GM13977 (cell line): ENCODE measurements at regions not wholly inside any gene's neighbourhood (a gene's known extent, or its start where the extent isn't known, plus 50 kb on each side); places are given as distances from the start of the nearest gene placed in this dataset.
"Not testable (repeated sequence)": the region's sequence is repeated elsewhere in the genome, so short reads cannot be mapped to it uniquely, and the experiment has no call there.

Source experiments
- DNase-seq: peaks from one replicate; pipeline ENCODE4 v3.0.0; 2012; ENCODE audit warnings: low spot score
- CTCF ChIP-seq: IDR thresholded peaks from 2 replicates; pipeline ENCODE4 v1.5.1; 2012; ENCODE audit warnings: mild to moderate bottlenecking, control low read depth; ENCODE audit not compliant: insufficient read depth; ENCODE audit errors: extremely low read depth, missing control alignments
- in situ Hi-C: fragments of 300-500 bp; cut with MboI; formaldehyde crosslinking; loops from one replicate; pipeline ENCODE4 v1.12.0; 2022; ENCODE audit warnings: low sequenced_read_pairs, low pct_unique_long_range_greater_than_20kb, mixed read lengths, inconsistent platforms; ENCODE audit not compliant: unreplicated experiment

- no peak for DNase-seq
- TF ChIP-seq CTCF, result no peak
- in situ Hi-C loops, result no loop called here
Observed at GRCh38 chr3:21902956-21903355, 151.9 kb upstream of the ZNF385D start.

DNA sequence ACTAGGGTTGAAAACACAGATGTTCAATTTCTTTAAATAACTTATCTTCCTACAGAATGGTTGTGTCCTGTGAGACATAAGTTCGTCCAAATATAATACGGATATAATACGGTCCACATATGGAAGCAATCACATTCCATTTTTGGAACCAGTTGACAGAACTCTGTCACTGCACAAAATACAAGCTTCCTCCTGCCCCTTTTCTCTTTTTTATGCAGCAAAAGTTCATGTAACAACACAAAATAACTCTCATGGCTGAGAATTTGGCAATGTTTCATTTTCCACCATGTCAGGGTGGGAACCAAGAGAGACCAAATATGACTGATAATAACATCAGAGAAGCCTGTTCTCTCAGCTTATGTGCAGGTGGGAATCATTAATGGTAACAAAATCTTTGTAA lies 158.1 kb upstream of the ZNF385D start:
- no peak for DNase-seq
- TF ChIP-seq CTCF, result no peak
- in situ Hi-C loops, result no loop called here

DNA sequence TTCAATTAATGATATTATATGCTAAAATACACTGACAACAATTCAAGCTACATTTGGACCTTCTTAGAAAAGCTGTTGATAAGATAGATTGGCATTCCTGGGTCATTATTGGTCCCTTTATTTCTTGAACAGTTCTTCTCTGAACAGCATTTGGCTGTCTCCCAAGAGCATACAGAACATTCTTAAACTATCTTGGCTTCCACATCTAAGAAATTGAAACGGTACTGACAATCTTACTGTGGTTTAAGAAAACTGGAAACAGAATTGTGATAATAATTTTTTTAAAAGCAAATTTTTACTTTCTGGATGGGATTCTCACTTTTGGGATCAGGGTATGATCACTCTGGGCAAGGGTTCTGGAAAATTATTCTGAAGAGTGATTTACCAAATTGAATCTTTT lies 161.7 kb upstream of the ZNF385D start:
- no peak for TF ChIP-seq CTCF
- DNase-seq, result no peak
- in situ Hi-C loops, result no loop called here

GRCh38 chr3:21913791-21914190 lies 162.8 kb upstream of the ZNF385D start:
- in situ Hi-C loops, result no loop called here
- no peak for TF ChIP-seq CTCF
- DNase-seq, result no peak

DNA sequence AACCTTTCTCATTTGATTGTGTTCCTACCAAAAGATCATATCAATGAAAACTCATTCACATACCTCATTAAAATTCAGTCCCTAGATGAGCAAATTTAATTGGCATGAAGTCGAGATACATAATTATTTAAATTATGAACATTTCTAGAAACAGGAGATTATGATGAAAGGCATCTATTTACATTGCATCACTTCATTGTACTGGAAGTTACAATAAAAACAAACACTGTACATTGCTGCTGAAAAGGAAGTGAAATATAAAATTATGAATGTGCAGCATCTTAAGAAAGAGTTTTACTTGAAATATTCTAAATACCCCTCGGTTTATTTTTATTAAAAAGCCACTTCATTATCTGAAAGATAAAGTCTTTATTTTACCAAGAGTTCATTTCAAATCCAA lies 163.4 kb upstream of the ZNF385D start:
- in situ Hi-C loops, result no loop called here
- DNase-seq, result no peak
- TF ChIP-seq CTCF, result no peak

DNA sequence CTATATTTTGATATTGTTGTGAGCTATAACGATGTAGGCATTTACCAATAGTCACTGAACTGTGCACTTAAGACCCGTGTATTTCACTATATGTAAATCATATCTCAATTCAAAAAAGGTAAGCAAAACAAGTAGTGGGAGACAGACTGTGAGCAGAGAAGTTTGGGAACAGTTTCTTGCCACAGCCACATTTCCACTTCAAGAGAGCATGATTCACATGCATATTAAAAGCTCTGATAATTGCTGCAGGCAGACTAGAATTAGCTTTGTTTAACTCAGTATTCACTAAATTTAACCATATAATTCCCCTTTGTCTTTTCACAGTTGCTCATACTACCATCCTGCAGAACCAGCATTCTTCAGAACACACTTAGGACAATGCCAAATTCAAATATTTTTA lies 168.4 kb upstream of the ZNF385D start:
- in situ Hi-C loops, result no loop called here
- no peak for DNase-seq
- no peak for TF ChIP-seq CTCF

DNA sequence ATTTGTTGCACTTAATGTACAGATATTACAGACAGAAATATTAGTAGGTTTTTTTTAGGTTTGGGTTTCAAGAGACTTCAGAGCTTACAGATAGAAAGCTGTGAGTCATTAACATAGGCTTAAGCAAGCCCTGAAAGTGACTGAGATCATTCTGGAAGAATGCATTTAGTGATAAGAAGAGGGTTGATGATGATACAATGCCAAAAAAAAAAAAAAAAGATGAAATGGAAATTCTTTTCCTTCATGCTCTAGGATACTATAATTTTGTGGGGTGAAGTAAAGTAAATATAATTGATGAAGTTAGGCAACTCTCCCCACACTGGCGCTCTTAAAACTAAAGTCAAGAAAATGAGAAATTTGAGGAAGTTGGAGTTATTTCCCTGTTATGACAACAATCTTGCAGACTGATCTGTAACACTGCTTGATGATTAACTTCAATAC lies 169.4 kb upstream of the ZNF385D start:
- TF ChIP-seq CTCF, result no peak

GRCh38 chr3:21923156-21923555 lies 172.1 kb upstream of the ZNF385D start:
- in situ Hi-C loops, DNase-seq: not testable (repeated sequence)

More for the DNA sequence above, 169.4 kb upstream of the ZNF385D start:
- no peak for DNase-seq
- in situ Hi-C loops, result no loop called here
